Smooth muscle cell (in vitro differentiated cells): ENCODE measurements at regions not wholly inside any gene's neighbourhood (a gene's known extent, or its start where the extent isn't known, plus 50 kb on each side); places are given as distances from the start of the nearest gene placed in this dataset.

Experiments
- DNase-seq: peaks from one replicate; lab custom pipeline; 2025; ENCODE audit not compliant: unreplicated experiment; lab: John Stamatoyannopoulos, UW
- H2AFZ ChIP-seq: fragments of 200-600 bp; sonication (generic); 2 replicates; pipeline ENCODE4 v1.6.0; 2016; ENCODE audit warnings: antibody characterized with exemption, low read depth, mild to moderate bottlenecking
- H3F3A ChIP-seq: fragments of 200-600 bp; sonication (generic); 2 replicates; pipeline ENCODE4 v1.6.0; 2017; ENCODE audit warnings: antibody characterized with exemption, low read depth
- H3K27ac ChIP-seq: fragments of 200-600 bp; sonication (generic); 2 replicates; pipeline ENCODE4 v1.5.1; 2016; ENCODE audit warnings: low read depth, mild to moderate bottlenecking
- H3K27me3 ChIP-seq: fragments of 200-600 bp; sonication (generic); 2 replicates; pipeline ENCODE4 v1.6.1; 2016; ENCODE audit warnings: low read depth, mild to moderate bottlenecking
- H3K36me3 ChIP-seq: fragments of 200-600 bp; sonication (generic); 2 replicates; pipeline ENCODE4 v1.5.1; 2016; ENCODE audit warnings: low read depth
- H3K4me1 ChIP-seq: fragments of 200-600 bp; sonication (generic); 2 replicates; pipeline ENCODE4 v1.5.1; 2016; ENCODE audit warnings: low read depth
- H3K4me2 ChIP-seq: fragments of 200-600 bp; sonication (generic); 2 replicates; pipeline ENCODE4 v1.6.0; 2016; ENCODE audit warnings: mild to moderate bottlenecking
- H3K4me3 ChIP-seq: fragments of 200-600 bp; sonication (generic); 2 replicates; pipeline ENCODE4 v1.5.1; 2016; ENCODE audit warnings: mild to moderate bottlenecking
- H3K79me2 ChIP-seq: fragments of 200-600 bp; sonication (generic); 2 replicates; pipeline ENCODE4 v1.6.0; 2016; ENCODE audit warnings: low read depth, mild to moderate bottlenecking
- H3K9ac ChIP-seq: fragments of 200-600 bp; sonication (generic); 2 replicates; pipeline ENCODE4 v1.6.0; 2016; ENCODE audit warnings: low read depth
- H3K9me3 ChIP-seq: fragments of 200-600 bp; sonication (generic); replicated peaks from 2 replicates; pipeline ENCODE4 v1.5.1; 2016; ENCODE audit warnings: low read depth
- H4K20me1 ChIP-seq: fragments of 200-600 bp; sonication (generic); 2 replicates; pipeline ENCODE4 v1.6.0; 2016; ENCODE audit warnings: low read depth
- WGBS: methylation state at CpG from one replicate; pipeline ENCODE4 v1.1.7; 2016; ENCODE audit warnings: low lambda C conversion rate; 5-methylcytosine and 5-hydroxymethylcytosine counted together
- TF ChIP-seq, protein P1 (sequence below): fragments of 200-600 bp; sonication (generic); IDR thresholded peaks from 2 replicates; pipeline ENCODE4 v1.5.1; 2017; ENCODE audit warnings: borderline replicate concordance, mild to moderate bottlenecking, antibody characterized with exemption; ENCODE audit not compliant: insufficient read depth, poor library complexity, severe bottlenecking

DNA sequence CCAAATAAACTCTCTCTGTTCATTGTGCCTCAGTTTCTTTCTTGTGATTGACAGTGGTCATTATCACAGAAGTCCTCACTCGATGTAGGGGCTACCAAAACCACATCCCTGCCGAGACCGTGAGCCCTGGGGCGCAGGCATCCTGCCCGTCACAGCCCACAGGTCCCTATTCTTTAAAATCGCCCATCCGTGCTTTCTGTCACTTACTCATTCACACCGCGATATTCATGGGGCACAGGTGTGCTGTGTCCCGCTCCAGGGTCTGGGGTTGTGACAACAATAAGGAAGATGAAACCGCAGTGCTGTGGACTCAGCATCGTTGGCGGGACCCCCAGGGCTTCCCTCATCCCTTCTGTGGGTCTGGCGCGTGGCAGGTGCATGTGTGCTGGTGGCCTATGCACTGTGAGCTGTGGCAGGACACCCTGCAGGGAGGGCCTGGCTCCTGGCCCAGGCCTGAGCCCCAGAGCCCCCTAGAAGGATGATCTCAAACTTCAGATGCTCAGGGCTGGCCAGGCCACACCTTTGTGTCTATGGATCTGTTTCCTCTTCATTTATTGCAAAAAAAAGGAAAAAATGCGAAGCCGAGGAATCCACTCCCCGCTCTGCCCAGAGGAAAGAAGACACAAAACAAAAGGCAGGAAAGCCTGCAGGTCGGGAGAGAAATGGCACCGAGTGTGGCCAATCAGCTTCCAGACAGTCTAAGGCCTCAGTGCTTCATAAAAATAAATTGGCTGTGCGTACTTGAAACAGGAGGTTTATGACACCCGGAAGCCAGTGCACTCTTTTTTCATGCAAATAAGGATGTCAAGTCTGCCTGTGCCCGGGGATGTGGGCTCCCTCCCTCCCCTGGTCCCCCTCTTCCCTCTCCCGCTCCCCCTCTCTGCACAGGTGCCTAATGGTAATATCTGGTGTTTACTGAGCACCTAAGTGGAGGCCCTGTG lies 109.5 kb upstream of the ADRA2C start:
- Histone ChIP-seq H2AFZ (no peak overlapping the region), H3K27me3 (peaks cover 6% of the 10 kb centered on the region), H3K4me1 (peaks cover 8% of the 10 kb centered on the region), H3K9ac (no peak overlapping the region), H3K79me2 (no peaks in the 10 kb centered on the region), H3K4me2 (no peak overlapping the region), H4K20me1 (no peaks in the 10 kb centered on the region), H3F3A (no peaks in the 10 kb centered on the region), H3K9me3 (no peaks in the 10 kb centered on the region), H3K27ac (no peak overlapping the region), H3K36me3 (no peaks in the 10 kb centered on the region), H3K4me3 (no peak overlapping the region)
- TF ChIP-seq, protein P1, sequence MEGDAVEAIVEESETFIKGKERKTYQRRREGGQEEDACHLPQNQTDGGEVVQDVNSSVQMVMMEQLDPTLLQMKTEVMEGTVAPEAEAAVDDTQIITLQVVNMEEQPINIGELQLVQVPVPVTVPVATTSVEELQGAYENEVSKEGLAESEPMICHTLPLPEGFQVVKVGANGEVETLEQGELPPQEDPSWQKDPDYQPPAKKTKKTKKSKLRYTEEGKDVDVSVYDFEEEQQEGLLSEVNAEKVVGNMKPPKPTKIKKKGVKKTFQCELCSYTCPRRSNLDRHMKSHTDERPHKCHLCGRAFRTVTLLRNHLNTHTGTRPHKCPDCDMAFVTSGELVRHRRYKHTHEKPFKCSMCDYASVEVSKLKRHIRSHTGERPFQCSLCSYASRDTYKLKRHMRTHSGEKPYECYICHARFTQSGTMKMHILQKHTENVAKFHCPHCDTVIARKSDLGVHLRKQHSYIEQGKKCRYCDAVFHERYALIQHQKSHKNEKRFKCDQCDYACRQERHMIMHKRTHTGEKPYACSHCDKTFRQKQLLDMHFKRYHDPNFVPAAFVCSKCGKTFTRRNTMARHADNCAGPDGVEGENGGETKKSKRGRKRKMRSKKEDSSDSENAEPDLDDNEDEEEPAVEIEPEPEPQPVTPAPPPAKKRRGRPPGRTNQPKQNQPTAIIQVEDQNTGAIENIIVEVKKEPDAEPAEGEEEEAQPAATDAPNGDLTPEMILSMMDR, result no peak
- 82% methylated on average over 24 of the region's 24 CpGs for WGBS
- no peak for DNase-seq

DNA sequence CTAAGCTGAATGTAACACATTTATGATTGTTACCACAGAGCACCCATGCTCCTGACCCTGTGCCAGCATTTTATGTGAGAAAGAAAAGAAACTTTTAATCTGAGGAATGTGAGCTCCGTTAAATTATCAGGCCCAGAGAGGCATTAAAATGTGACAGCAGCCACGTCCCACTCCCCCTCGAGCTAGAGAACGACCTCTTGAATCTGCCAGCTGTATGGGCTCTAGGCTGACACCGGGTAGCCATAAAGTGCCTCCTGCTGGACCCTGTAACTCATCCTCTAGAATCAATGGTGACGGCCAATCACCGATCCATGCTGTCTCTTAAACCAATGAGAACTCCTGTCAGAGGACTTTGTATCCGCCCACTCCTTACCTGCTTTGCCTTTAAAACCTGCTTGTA lies 110.2 kb upstream of the ADRA2C start:
- H3F3A ChIP-seq, result no peaks in the 10 kb centered on the region
- H3K36me3 ChIP-seq, result no peaks in the 10 kb centered on the region
- 61% methylated on average over 8 of the region's 8 CpGs for WGBS
- H3K27ac ChIP-seq, result no peak overlapping the region
- peaks cover 8% of the 10 kb centered on the region for H3K4me1 ChIP-seq
- no peaks in the 10 kb centered on the region for H3K9me3 ChIP-seq
- H3K4me3 ChIP-seq, result no peak overlapping the region
- peaks cover 6% of the 10 kb centered on the region for H3K27me3 ChIP-seq
- no peaks in the 10 kb centered on the region for H3K79me2 ChIP-seq
- H3K9ac ChIP-seq, result no peak overlapping the region
- no peak overlapping the region for H3K4me2 ChIP-seq
- no peak for DNase-seq
- H2AFZ ChIP-seq, result no peak overlapping the region
- no peaks in the 10 kb centered on the region for H4K20me1 ChIP-seq
- TF ChIP-seq, protein P1, result no peak

DNA sequence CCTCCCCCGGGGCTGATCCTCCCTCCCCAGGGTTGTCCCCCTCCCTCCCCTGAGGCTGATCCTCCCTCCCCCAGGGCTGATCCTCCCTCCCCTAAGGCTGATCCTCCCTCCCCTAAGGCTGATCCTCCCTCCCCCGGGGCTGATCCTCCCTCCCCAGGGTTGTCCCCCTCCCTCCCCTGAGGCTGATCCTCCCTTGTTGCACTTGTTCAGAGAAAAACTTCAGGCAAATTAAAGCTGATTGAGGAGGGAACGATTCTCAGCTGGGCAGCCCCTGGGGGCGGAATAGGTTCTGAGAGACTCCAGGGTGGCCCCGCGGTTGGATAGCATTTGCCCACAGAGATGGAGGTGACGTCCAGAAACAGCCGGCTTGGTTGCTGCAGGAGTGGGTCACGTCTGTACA lies 110.7 kb upstream of the ADRA2C start:
- H3F3A ChIP-seq, result no peaks in the 10 kb centered on the region
- no peaks in the 10 kb centered on the region for H3K36me3 ChIP-seq
- H3K4me3 ChIP-seq, result no peak overlapping the region
- H3K79me2 ChIP-seq, result no peaks in the 10 kb centered on the region
- no peak overlapping the region for H3K9ac ChIP-seq
- H4K20me1 ChIP-seq, result no peaks in the 10 kb centered on the region
- H3K4me1 ChIP-seq, result peaks cover 7% of the 10 kb centered on the region
- TF ChIP-seq, protein P1, result no peak
- no peak overlapping the region for H3K4me2 ChIP-seq
- no peak overlapping the region for H3K27ac ChIP-seq
- H2AFZ ChIP-seq, result no peak overlapping the region
- no peak for DNase-seq
- WGBS, result 76% methylated on average over 7 of the region's 9 CpGs
- no peaks in the 10 kb centered on the region for H3K9me3 ChIP-seq
- H3K27me3 ChIP-seq, result peaks cover 6% of the 10 kb centered on the region
